ENCODE measurements at regions not wholly inside any gene's neighbourhood (a gene's known extent, or its start where the extent isn't known, plus 50 kb on each side); places are given as distances from the start of the nearest gene placed in this dataset.

GRCh38 chr2:117108741-117109267 lies 705.7 kb upstream of the DDX18 start:
- no peak for TF ChIP-seq CTCF (IDR thresholded peaks at IDR 0.05)
- no peak for TF ChIP-seq EZH2phosphoT487 (IDR thresholded peaks at IDR 0.05)
- TF ChIP-seq EZH2 (IDR thresholded peaks at IDR 0.05): no peak

Data from neural progenitor cell (in vitro differentiated cells).